ENCODE measurements at regions not wholly inside any gene's neighbourhood (a gene's known extent, or its start where the extent isn't known, plus 50 kb on each side); places are given as distances from the start of the nearest gene placed in this dataset.

- ATAC-seq: no peak
- Histone ChIP-seq H3K4me1 (ENCODE audit: insufficient read depth) (peaks cover 15% of the 10 kb centered on the region), H3K36me3 (ENCODE audit: insufficient read depth) (no peaks in the 10 kb centered on the region; the same call in 1 of the 2 replicates), H3K4me3 (no peak overlapping the region), H3K27me3 (ENCODE audit: insufficient read depth) (peaks cover 4% of the 10 kb centered on the region; the same call in 1 of the 2 replicates), H3K79me2 (replicated peaks; ENCODE audit: insufficient read depth) (no peaks in the 10 kb centered on the region), H4K20me1 (replicated peaks; ENCODE audit: insufficient read depth) (no peaks in the 10 kb centered on the region), H3K9me2 (ENCODE audit: insufficient read depth) (peaks cover 6% of the 10 kb centered on the region; the same call in 1 of the 2 replicates), H3K27ac (ENCODE audit: low read depth) (no peak overlapping the region), H3K4me2 (no peak overlapping the region), H3F3A (replicated peaks; ENCODE audit: low read depth) (no peaks in the 10 kb centered on the region), H2AFZ (no peak overlapping the region)
- H3K4me3 Mint-ChIP-seq: no peak overlapping the region
- TF ChIP-seq CREB1 (CRISPR knock-in tag; IDR thresholded peaks at IDR 0.05; ENCODE audit: low read depth) (no peak), CTCF (conservative IDR thresholded peaks at IDR 0.05; ENCODE audit: low read depth in 2 of 2) (no peak), EZH2phosphoT487 (IDR thresholded peaks at IDR 0.05; ENCODE audit: unreplicated experiment) (no peak), EZH2 (IDR thresholded peaks at IDR 0.05; ENCODE audit: low read depth, unreplicated experiment) (no peak), NANOG (IDR thresholded peaks at IDR 0.05; ENCODE audit: borderline replicate concordance) (no peak), REST (IDR thresholded peaks at IDR 0.05; ENCODE audit: unreplicated experiment) (no peak), JUNB (IDR thresholded peaks at IDR 0.05; ENCODE audit: unreplicated experiment) (no peak), ZNF331 (CRISPR knock-in tag; IDR thresholded peaks at IDR 0.05; ENCODE audit: low read depth) (no peak)
- H3K9me3 Mint-ChIP-seq: peaks cover 6% of the 10 kb centered on the region; the same call in 2 of the 3 replicates
- peaks cover 23% of the 10 kb centered on the region for H3K4me1 Mint-ChIP-seq
- DNase-seq (ENCODE audit: low spot score): no peak
- no peak overlapping the region for H3K27ac Mint-ChIP-seq
- no peaks in the 10 kb centered on the region for H3K36me3 Mint-ChIP-seq (ENCODE audit: low read depth)
- H3K27me3 Mint-ChIP-seq (ENCODE audit: insufficient read depth, low read depth, poor library complexity): no peaks in the 10 kb centered on the region
These were observed 267.1 kb upstream of the BTBD3 start for GRCh38 chr20:11650566-11650965.

- Histone ChIP-seq H3K4me1 (ENCODE audit: insufficient read depth) (peaks cover 15% of the 10 kb centered on the region), H4K20me1 (replicated peaks; ENCODE audit: insufficient read depth) (no peaks in the 10 kb centered on the region), H3K27ac (ENCODE audit: low read depth) (no peak overlapping the region), H3K4me2 (no peak overlapping the region), H2AFZ (no peak overlapping the region), H3K36me3 (ENCODE audit: insufficient read depth) (no peaks in the 10 kb centered on the region; the same call in 1 of the 2 replicates), H3K9me2 (ENCODE audit: insufficient read depth) (peaks cover 6% of the 10 kb centered on the region; the same call in 1 of the 2 replicates), H3F3A (replicated peaks; ENCODE audit: low read depth) (no peaks in the 10 kb centered on the region), H3K4me3 (no peak overlapping the region), H3K27me3 (ENCODE audit: insufficient read depth) (peaks cover 4% of the 10 kb centered on the region; the same call in 1 of the 2 replicates), H3K79me2 (replicated peaks; ENCODE audit: insufficient read depth) (no peaks in the 10 kb centered on the region)
- Mint-ChIP-seq H3K9me3 (peaks cover 6% of the 10 kb centered on the region; the same call in 2 of the 3 replicates), H3K4me3 (no peak overlapping the region), H3K27ac (no peak overlapping the region), H3K4me1 (peaks cover 23% of the 10 kb centered on the region), H3K36me3 (ENCODE audit: low read depth) (no peaks in the 10 kb centered on the region), H3K27me3 (ENCODE audit: insufficient read depth, low read depth, poor library complexity) (no peaks in the 10 kb centered on the region)
- DNase-seq (ENCODE audit: low spot score) (no peak), ATAC-seq (no peak)
- TF ChIP-seq EZH2 (IDR thresholded peaks at IDR 0.05; ENCODE audit: low read depth, unreplicated experiment): no peak
- TF ChIP-seq STAT1 (IDR thresholded peaks at IDR 0.05; ENCODE audit: unreplicated experiment): no peak
- TF ChIP-seq ZNF331 (CRISPR knock-in tag; IDR thresholded peaks at IDR 0.05; ENCODE audit: low read depth): no peak
- TF ChIP-seq REST (IDR thresholded peaks at IDR 0.05; ENCODE audit: unreplicated experiment): no peak
- TF ChIP-seq CREB1 (CRISPR knock-in tag; IDR thresholded peaks at IDR 0.05; ENCODE audit: low read depth): no peak
- no peak for TF ChIP-seq ETS1 (IDR thresholded peaks at IDR 0.05)
These were observed 266.6 kb upstream of the BTBD3 start for GRCh38 chr20:11651138-11651537.

Measured in GM23338 (cell line).